GM19240 (cell line): ENCODE measurements at regions not wholly inside any gene's neighbourhood (a gene's known extent, or its start where the extent isn't known, plus 50 kb on each side); places are given as distances from the start of the nearest gene placed in this dataset.
"Not testable (repeated sequence)": the region's sequence is repeated elsewhere in the genome, so short reads cannot be mapped to it uniquely, and the experiment has no call there.

Experiments
- DNase-seq: peaks from one replicate; pipeline ENCODE4 v3.0.0; 2011; ENCODE audit warnings: low spot score; ENCODE audit not compliant: insufficient read length

- not testable (repeated sequence) for DNase-seq
Observed at GRCh38 chr6:102808944-102809505, 1415.5 kb downstream of the GRIK2 start.

GRCh38 chr6:102799051-102799450, 1405.5 kb downstream of the GRIK2 start:
- no peak for DNase-seq

- no peak for DNase-seq
Observed at GRCh38 chr6:102798636-102799035, 1405.1 kb downstream of the GRIK2 start.

- DNase-seq: no peak
Observed at GRCh38 chr6:102793752-102794151, 1400.2 kb downstream of the GRIK2 start.

GRCh38 chr6:102774326-102774725, 1380.8 kb downstream of the GRIK2 start:
- no peak for DNase-seq

GRCh38 chr6:102773636-102774035, 1380.1 kb downstream of the GRIK2 start:
- no peak for DNase-seq

GRCh38 chr6:102766963-102767362, 1373.5 kb downstream of the GRIK2 start:
- no peak for DNase-seq

GRCh38 chr6:102764317-102764716, 1370.8 kb downstream of the GRIK2 start:
- no peak for DNase-seq

- DNase-seq: no peak
Observed at GRCh38 chr6:102763891-102764290, 1370.4 kb downstream of the GRIK2 start.

GRCh38 chr6:102761872-102762271, 1368.4 kb downstream of the GRIK2 start:
- DNase-seq: no peak

- no peak for DNase-seq
Observed at GRCh38 chr6:102759415-102759814, 1365.9 kb downstream of the GRIK2 start.

GRCh38 chr6:102758536-102758935, 1365.0 kb downstream of the GRIK2 start:
- DNase-seq: not testable (repeated sequence)

- no peak for DNase-seq
Observed at GRCh38 chr6:102749210-102749971, 1355.9 kb downstream of the GRIK2 start.

- DNase-seq: no peak
Observed at GRCh38 chr6:102746941-102747340, 1353.4 kb downstream of the GRIK2 start.

GRCh38 chr6:102742754-102743356, 1349.3 kb downstream of the GRIK2 start:
- no peak for DNase-seq

- no peak for DNase-seq
Observed at GRCh38 chr6:102742028-102742427, 1348.5 kb downstream of the GRIK2 start.

- no peak for DNase-seq
Observed at GRCh38 chr6:102736941-102737368, 1343.4 kb downstream of the GRIK2 start.

- no peak for DNase-seq
Observed at GRCh38 chr6:102732898-102733297, 1339.4 kb downstream of the GRIK2 start.

- DNase-seq: not testable (repeated sequence)
Observed at GRCh38 chr6:102722086-102722485, 1328.6 kb downstream of the GRIK2 start.

- no peak for DNase-seq
Observed at GRCh38 chr6:102717737-102718456, 1324.4 kb downstream of the GRIK2 start.

- DNase-seq: no peak
Observed at GRCh38 chr6:102717252-102717651, 1323.7 kb downstream of the GRIK2 start.

- no peak for DNase-seq
Observed at GRCh38 chr6:102701019-102701418, 1307.5 kb downstream of the GRIK2 start.
